SK-N-SH (cell line): ENCODE measurements at regions not wholly inside any gene's neighbourhood (a gene's known extent, or its start where the extent isn't known, plus 50 kb on each side); places are given as distances from the start of the nearest gene placed in this dataset.

Source experiments
- CTCF ChIA-PET: fragments of 300-600, 350-600 bp; formaldehyde crosslinking; extraction: SDS; loops from one replicate; lab custom pipeline; 2021; lab: Yijun Ruan, JAX
- POLR2A ChIA-PET: fragments of 350-600 bp; sonication (Branson Sonifier 250); formaldehyde crosslinking; extraction: SDS; loops from one replicate; lab custom pipeline; 2020; ENCODE audit warnings: antibody characterized with exemption, inconsistent platforms; lab: Yijun Ruan, JAX
- DNase-seq: peaks from one replicate; pipeline ENCODE4 v3.0.0; 2012
- H2AFZ ChIP-seq: fragments of 200-600 bp; sonication (generic); 2 replicates; pipeline ENCODE4 v1.8.1; 2016; ENCODE audit warnings: antibody characterized with exemption, mild to moderate bottlenecking, low read depth
- H3F3A ChIP-seq: fragments of 200-600 bp; sonication (generic); replicated peaks from 2 replicates; pipeline ENCODE3; 2016; ENCODE audit warnings: antibody characterized with exemption, mild to moderate bottlenecking; ENCODE audit not compliant: insufficient read depth
- H3K27ac ChIP-seq, 2 experiments: fragments of 200-500 bp in 1 of 2; fragments of 200-600 bp in 1 of 2; sonication (Bioruptor generic) in 1 of 2; sonication (generic), shearing (Covaris generic) in 1 of 2; 2 replicates each; pipeline versions ENCODE4 v1.5.1 to v1.6.1; 2014 to 2016; ENCODE audit warnings: low read depth in 2 of 2, inconsistent platforms in 1 of 2, low read length in 1 of 2, mild to moderate bottlenecking in 1 of 2, mixed read lengths in 1 of 2
- H3K27me3 ChIP-seq: fragments of 200-600 bp; sonication (generic), shearing (Covaris generic); 2 replicates; pipeline ENCODE4 v1.6.1; 2016; ENCODE audit warnings: mixed run types; ENCODE audit not compliant: insufficient read depth
- H3K36me3 ChIP-seq, 2 experiments: fragments of 200-500 bp in 1 of 2; fragments of 200-600 bp in 1 of 2; sonication (Bioruptor generic) in 1 of 2; sonication (generic) in 1 of 2; replicated peaks in 1 of 2; 2 replicates each; pipeline versions ENCODE3 to v1.5.1; 2014 to 2016; ENCODE audit warnings: low read length in 1 of 2, mild to moderate bottlenecking in 1 of 2; ENCODE audit not compliant: insufficient read depth in 2 of 2, control insufficient read depth in 1 of 2
- H3K4me1 ChIP-seq, 2 experiments: fragments of 200-500 bp in 1 of 2; fragments of 200-600 bp in 1 of 2; sonication (Bioruptor generic) in 1 of 2; sonication (generic), shearing (Covaris generic) in 1 of 2; 2 replicates each; pipeline versions ENCODE4 v1.5.1 to v1.6.1; 2014 to 2016; ENCODE audit warnings: low read depth in 1 of 2, low read length in 1 of 2, mixed run types in 1 of 2; ENCODE audit not compliant: insufficient read depth in 2 of 2, control insufficient read depth in 1 of 2
- H3K4me2 ChIP-seq: fragments of 200-600 bp; sonication (generic), shearing (Covaris generic); 2 replicates; pipeline ENCODE4 v1.6.1; 2017; ENCODE audit warnings: mixed run types
- H3K4me3 ChIP-seq, 2 experiments: fragments of 200-500 bp in 1 of 2; fragments of 200-600 bp in 1 of 2; sonication (Bioruptor generic) in 1 of 2; sonication (generic), shearing (Covaris generic) in 1 of 2; 2 replicates each; pipeline versions ENCODE4 v1.5.1 to v1.8.1; 2014 to 2016; ENCODE audit warnings: low read depth in 2 of 2, inconsistent platforms in 1 of 2, low read length in 1 of 2, mild to moderate bottlenecking in 1 of 2, mixed read lengths in 1 of 2, moderate library complexity in 1 of 2
- H3K79me2 ChIP-seq: fragments of 200-600 bp; sonication (generic); 2 replicates; pipeline ENCODE4 v1.8.1; 2017; ENCODE audit warnings: mild to moderate bottlenecking; ENCODE audit not compliant: insufficient read depth
- H3K9ac ChIP-seq: fragments of 200-600 bp; sonication (generic); 2 replicates; pipeline ENCODE4 v1.6.1; 2017; ENCODE audit warnings: mixed run types
- H3K9me2 ChIP-seq: fragments of 200-600 bp; sonication (generic); 2 replicates; pipeline ENCODE4 v1.6.1; 2017; ENCODE audit warnings: mixed run types
- H3K9me3 ChIP-seq: fragments of 200-600 bp; sonication (generic); 2 replicates; pipeline ENCODE4 v1.6.1; 2017; ENCODE audit warnings: mixed run types, mild to moderate bottlenecking, moderate library complexity
- H4K20me1 ChIP-seq: fragments of 200-600 bp; sonication (generic); 2 replicates; pipeline ENCODE4 v1.6.1; 2017; ENCODE audit warnings: mild to moderate bottlenecking, mixed run types; ENCODE audit not compliant: insufficient read depth
- ELF1 ChIP-seq: IDR thresholded peaks from 2 replicates; pipeline ENCODE4 v1.4.0; 2012
- EP300 ChIP-seq, 2 experiments: IDR thresholded peaks; 2 replicates each; pipeline versions ENCODE4 v1.4.0 to v1.6.1; 2012; ENCODE audit warnings: borderline replicate concordance in 1 of 2, low read depth in 1 of 2, low read length in 1 of 2
- EZH2phosphoT487 ChIP-seq: fragments of 200-600 bp; sonication (generic); IDR thresholded peaks from 2 replicates; pipeline ENCODE4 v1.6.1; 2017; ENCODE audit warnings: low read depth, mixed run types, mild to moderate bottlenecking, antibody characterized with exemption, moderate library complexity, borderline replicate concordance
- FOSL2 ChIP-seq: IDR thresholded peaks from 2 replicates; pipeline ENCODE4 v1.4.0; 2012; ENCODE audit warnings: low read depth, mild to moderate bottlenecking, moderate library complexity, borderline replicate concordance
- JUND ChIP-seq: IDR thresholded peaks from 2 replicates; pipeline ENCODE4 v1.4.0; 2012
- MAX ChIP-seq: IDR thresholded peaks from 2 replicates; pipeline ENCODE4 v1.4.0; 2012; ENCODE audit warnings: low read depth
- MEF2A ChIP-seq: IDR thresholded peaks from 2 replicates; pipeline ENCODE4 v1.4.0; 2012; ENCODE audit warnings: low read depth, borderline replicate concordance
- NFIC ChIP-seq: IDR thresholded peaks from 2 replicates; pipeline ENCODE4 v1.4.0; 2012; ENCODE audit warnings: borderline replicate concordance
- NRF1 ChIP-seq: IDR thresholded peaks from 2 replicates; pipeline ENCODE4 v1.6.1; 2012; ENCODE audit warnings: low read depth, mild to moderate bottlenecking, low read length
- RAD21 ChIP-seq: IDR thresholded peaks from 2 replicates; pipeline ENCODE4 v1.6.1; 2012; ENCODE audit warnings: mild to moderate bottlenecking, low read length
- RCOR1 ChIP-seq: fragments of 150-350 bp; IDR thresholded peaks from 2 replicates; pipeline ENCODE4 v1.6.1; 2017; ENCODE audit warnings: antibody characterized with exemption, low read length
- RFX5 ChIP-seq: IDR thresholded peaks from 2 replicates; pipeline ENCODE4 v1.6.1; 2012; ENCODE audit warnings: mild to moderate bottlenecking, improper control_type of control experiment, low read length
- SMC3 ChIP-seq: IDR thresholded peaks from 2 replicates; pipeline ENCODE4 v1.6.1; 2012; ENCODE audit warnings: low read depth, low read length, improper control_type of control experiment
- TEAD4 ChIP-seq: IDR thresholded peaks from 2 replicates; pipeline ENCODE4 v1.4.0; 2012; ENCODE audit warnings: mild to moderate bottlenecking, borderline replicate concordance; ENCODE audit not compliant: insufficient read depth
- YY1 ChIP-seq: IDR thresholded peaks from 2 replicates; pipeline ENCODE4 v1.4.0; 2012; ENCODE audit warnings: low read depth, mild to moderate bottlenecking
- WGBS: methylation state at CpG from one replicate; pipeline ENCODE4 v1.1.6; 2017; ENCODE audit warnings: low lambda C conversion rate; 5-methylcytosine and 5-hydroxymethylcytosine counted together
- TF ChIP-seq, protein P1 (sequence below): IDR thresholded peaks from 2 replicates; pipeline ENCODE4 v1.4.0; 2012; ENCODE audit warnings: low read depth, borderline replicate concordance
- TF ChIP-seq, protein P2 (sequence below): fragments of 150-350 bp; IDR thresholded peaks from 2 replicates; pipeline ENCODE4 v1.6.1; 2016; ENCODE audit warnings: mild to moderate bottlenecking, low read depth, low read length

DNA sequence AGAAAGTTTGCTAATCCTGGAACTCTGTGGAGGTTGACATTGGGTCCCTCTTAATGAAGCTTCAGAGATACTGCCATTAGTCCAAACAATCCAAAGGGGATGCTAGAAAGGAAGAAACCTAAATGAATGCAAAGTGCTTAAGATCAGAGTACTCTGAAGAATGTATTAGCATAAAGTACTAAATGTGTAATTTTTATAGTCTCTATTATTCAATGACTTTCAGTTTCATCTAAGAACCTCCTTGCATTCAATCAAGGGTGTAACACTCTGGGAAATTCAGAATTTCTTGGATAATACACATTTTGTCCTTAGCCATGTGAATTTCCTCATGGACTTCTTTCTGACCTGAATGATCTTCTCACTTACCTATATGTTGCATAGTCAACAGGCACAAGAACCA is 1078.5 kb upstream of the ADGRL4 start:
- CTCF ChIA-PET, result no interaction called here
- Histone ChIP-seq H3K36me3 (no peaks in the 10 kb centered on the region), H2AFZ (no peak overlapping the region), H4K20me1 (no peaks in the 10 kb centered on the region), H3K27ac (no peak overlapping the region), H3K4me1 (no peaks in the 10 kb centered on the region), H3K9ac (no peak overlapping the region), H3K79me2 (no peaks in the 10 kb centered on the region), H3K4me3 (no peak overlapping the region), H3K9me3 (no peaks in the 10 kb centered on the region), H3K27me3 (no peaks in the 10 kb centered on the region), H3F3A (no peaks in the 10 kb centered on the region), H3K4me2 (no peak overlapping the region), H3K9me2 (no peaks in the 10 kb centered on the region)
- DNase-seq, result no peak
- POLR2A ChIA-PET, result no interaction called here
- TF ChIP-seq MEF2A (no peak), MAX (no peak), YY1 (no peak), NFIC (no peak), NRF1 (no peak), RAD21 (no peak), EZH2phosphoT487 (no peak), JUND (no peak), SMC3 (no peak), FOSL2 (no peak), RFX5 (no peak), RCOR1 (no peak), ELF1 (no peak), TEAD4 (no peak), EP300 (IDR thresholded peaks at IDR 0.05; ENCODE audit: borderline replicate concordance in 1 of 2, low read depth in 1 of 2, low read length in 1 of 2) (no peak)
- TF ChIP-seq, protein P1, sequence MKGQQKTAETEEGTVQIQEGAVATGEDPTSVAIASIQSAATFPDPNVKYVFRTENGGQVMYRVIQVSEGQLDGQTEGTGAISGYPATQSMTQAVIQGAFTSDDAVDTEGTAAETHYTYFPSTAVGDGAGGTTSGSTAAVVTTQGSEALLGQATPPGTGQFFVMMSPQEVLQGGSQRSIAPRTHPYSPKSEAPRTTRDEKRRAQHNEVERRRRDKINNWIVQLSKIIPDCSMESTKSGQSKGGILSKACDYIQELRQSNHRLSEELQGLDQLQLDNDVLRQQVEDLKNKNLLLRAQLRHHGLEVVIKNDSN, result no peak
- TF ChIP-seq, protein P2, sequence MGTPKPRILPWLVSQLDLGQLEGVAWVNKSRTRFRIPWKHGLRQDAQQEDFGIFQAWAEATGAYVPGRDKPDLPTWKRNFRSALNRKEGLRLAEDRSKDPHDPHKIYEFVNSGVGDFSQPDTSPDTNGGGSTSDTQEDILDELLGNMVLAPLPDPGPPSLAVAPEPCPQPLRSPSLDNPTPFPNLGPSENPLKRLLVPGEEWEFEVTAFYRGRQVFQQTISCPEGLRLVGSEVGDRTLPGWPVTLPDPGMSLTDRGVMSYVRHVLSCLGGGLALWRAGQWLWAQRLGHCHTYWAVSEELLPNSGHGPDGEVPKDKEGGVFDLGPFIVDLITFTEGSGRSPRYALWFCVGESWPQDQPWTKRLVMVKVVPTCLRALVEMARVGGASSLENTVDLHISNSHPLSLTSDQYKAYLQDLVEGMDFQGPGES, result no peak

GRCh38 chr1:80083892-80084291 is 1077.4 kb upstream of the ADGRL4 start:
- Histone ChIP-seq H4K20me1 (no peaks in the 10 kb centered on the region), H3K4me2 (no peak overlapping the region), H3K9me3 (no peaks in the 10 kb centered on the region), H3K4me1 (no peaks in the 10 kb centered on the region), H3K9me2 (no peaks in the 10 kb centered on the region), H2AFZ (no peak overlapping the region), H3K36me3 (no peaks in the 10 kb centered on the region), H3K27me3 (no peaks in the 10 kb centered on the region), H3F3A (no peaks in the 10 kb centered on the region), H3K9ac (no peak overlapping the region), H3K27ac (no peak overlapping the region), H3K4me3 (no peak overlapping the region), H3K79me2 (no peaks in the 10 kb centered on the region)
- ChIA-PET CTCF (no interaction called here), POLR2A (no interaction called here)
- TF ChIP-seq NRF1, result no peak
- TF ChIP-seq, protein P1, result no peak
- no peak for DNase-seq
- 100% methylated on average over 1 of the region's 1 CpG for WGBS
